GM21447 (cell line): ENCODE measurements at regions not wholly inside any gene's neighbourhood (a gene's known extent, or its start where the extent isn't known, plus 50 kb on each side); places are given as distances from the start of the nearest gene placed in this dataset.
A peak's percentile ranks its signal among the peaks of the same experiment; 100 is the strongest.

Experiments used
- ATAC-seq: cut with Tn5 transposase; IDR thresholded peaks from one replicate; pipeline ENCODE4 v1.9.1; 2021; ENCODE audit not compliant: unreplicated experiment

DNA sequence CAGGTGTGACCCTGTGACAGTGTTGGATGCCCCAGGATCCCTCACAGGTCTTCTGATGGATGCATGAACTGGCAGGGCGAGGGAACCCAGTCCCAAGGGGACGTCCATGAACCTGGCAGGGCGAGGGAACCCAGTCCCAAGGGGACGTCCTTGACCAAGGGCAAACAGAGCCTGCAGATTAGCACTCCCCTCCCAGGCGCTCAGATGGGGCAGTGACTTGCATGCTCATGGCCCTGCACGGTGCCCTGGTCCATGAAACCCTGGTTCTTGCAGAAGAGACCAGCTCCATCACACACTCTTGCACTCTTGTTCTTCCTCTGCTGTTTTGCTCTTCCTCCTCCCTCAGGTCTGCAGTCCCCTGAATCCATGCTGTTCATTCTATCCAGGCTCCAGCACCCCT, 192.7 kb downstream of the GALR1 start:
- ATAC-seq: no peak

DNA sequence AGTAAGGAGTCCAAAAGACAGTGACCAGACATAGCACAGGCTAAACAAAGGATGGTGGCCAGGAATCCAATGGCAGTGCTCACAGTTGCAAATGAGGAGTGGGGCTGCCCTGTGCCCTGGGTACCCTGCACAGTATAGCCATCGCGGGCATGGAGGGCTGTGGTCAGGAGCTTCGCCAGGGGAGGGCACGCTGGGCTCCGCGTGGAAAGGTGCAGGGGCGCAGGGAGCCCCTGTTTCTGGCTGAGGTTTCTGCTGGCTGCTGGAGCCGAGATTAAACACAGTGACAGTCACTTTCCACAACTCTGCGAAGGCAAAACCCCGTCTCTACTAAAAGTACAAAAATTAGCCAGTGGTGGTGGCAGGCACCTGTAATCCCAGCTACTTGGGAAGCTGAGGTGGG, 194.7 kb downstream of the GALR1 start:
- no peak for ATAC-seq

DNA sequence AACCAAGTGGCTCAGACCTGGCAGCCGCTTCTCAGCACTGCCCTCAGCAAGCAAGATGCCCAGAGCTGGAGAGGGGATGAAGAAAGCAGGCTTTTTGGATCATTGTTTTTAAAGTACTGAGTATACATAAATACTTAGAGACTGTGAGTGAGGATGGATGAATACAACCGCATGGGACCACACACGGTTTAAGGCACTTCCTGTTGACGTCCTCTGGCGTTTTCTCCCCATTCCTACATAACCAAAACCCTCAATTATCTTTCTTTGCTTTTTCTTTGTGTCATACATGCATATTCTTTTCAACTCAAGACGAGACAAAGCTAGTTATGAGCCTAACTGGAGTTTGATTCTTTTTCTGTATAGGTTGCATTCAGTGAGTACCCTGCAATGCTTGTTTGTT, 198.4 kb downstream of the GALR1 start:
- no peak for ATAC-seq

DNA sequence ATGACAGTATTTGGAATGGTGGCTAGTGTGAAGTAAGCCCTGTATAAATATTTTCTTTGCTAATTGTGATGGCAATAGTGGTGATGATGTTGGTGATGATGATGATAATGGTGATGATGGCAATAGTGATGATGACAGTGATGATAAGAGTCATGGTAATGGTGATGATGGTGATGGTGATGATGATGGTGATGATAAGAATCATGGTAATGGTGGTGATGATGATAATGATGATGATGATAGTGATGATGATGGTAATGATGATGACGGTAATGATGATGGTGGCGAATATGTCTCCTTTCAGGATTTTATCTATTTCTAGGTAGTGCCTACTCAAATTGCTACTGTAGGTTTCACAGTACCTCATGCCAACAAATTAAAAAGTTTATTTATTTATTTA, 205.4 kb downstream of the GALR1 start:
- ATAC-seq: no peak

DNA sequence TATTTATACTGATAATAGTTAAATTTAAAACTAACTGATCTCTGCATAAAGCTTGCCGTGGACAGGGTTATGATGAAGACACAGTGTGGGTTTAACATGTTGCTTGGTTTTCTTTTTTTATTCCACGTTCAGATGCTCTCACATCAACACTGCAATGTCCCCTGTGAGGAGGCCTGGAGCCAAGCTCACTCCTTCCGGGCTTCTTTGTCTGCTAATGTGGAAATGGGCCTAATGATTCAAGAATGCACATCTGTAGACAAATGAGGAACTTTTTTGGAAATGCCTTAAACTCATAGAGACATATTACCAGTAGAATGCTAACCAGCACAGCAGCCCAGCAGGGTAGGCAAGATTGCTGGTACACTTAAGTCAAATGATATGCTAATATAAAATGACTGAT, 208.0 kb downstream of the GALR1 start:
- no peak for ATAC-seq

DNA sequence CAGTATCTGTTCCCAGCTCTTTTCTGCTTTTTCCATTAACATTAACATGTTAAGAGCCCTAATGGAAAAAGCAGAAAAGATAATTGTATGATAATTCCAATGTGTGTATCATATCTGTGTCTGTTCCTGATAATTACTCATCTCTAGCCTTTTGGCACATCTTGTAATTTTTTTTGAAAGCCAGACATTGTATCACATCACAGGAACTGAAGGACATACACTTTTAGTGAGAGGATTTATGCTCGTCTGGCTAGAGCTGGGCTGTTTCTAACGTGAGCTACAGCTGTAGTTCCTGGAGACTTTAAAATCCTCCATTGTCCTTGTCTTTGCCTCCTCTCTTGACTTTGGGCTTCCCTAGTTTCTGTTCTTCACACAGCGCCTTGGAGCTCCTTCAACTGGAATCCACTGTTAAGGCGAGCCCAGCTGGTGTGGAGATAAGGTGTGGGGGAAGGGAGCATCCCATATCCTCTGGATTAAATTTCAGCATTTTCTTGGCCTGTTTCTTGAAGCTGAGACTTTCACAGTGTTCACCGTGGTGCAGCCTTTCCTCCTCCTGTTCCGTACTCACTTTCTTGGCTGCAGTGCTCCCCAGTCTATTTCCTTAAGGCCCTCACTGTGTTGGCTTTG, 211.5 kb downstream of the GALR1 start:
- no peak for ATAC-seq

DNA sequence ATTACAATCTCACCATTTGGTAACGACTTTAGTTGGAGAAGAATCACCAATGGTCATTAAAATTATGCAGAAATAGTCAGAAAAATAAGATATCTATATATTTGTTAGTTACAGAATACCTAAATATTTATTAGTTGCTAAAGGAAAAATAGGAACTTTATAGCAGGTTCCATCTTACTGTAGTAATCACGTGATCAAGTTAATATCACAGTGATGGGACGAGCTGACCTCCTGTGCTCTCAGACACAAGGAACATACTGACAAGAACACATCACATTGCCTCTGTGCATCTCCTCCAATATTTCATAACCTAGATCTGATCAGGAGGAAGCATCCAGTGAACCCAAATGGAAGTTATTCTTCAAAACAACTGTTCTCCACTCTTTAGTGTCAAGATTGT, 215.3 kb downstream of the GALR1 start:
- no peak for ATAC-seq

DNA sequence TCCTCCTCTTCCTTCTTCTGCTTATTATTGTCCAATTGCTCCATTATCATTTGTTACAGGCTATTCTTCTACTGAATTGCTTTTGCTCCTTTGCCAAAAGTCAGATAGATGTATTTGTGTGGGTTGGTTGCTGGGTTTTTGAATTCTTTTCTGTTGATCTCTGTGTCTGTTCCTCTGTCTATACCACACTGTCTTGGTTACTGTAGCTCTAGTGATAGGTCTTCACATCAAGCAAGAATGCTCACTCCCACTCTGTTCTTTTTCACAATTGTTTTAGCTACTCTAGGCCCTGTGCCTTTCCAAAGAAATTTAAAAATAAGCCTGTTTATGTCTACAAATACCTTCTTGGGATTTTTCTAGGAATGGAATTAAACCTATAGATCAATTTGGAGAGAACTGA, 217.2 kb downstream of the GALR1 start:
- ATAC-seq: no peak

DNA sequence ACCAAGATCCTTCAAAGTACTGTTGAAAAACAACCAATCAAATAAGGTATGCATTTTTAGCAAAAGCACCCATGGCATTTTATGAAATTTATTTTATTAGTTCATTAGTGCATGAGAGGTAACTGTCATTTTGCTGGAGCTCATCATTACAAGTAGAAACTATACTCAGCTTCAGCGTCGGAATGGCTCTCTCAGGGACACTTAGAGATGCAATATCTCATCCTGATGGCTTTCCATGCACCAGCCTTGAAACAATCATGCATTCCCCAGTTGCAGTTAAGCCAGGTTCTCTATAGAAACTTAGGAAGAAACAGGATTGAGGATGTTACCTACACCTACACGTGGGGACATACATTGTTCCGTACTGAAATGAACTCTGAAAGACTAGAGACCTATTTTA, 219.5 kb downstream of the GALR1 start:
- no peak for ATAC-seq

DNA sequence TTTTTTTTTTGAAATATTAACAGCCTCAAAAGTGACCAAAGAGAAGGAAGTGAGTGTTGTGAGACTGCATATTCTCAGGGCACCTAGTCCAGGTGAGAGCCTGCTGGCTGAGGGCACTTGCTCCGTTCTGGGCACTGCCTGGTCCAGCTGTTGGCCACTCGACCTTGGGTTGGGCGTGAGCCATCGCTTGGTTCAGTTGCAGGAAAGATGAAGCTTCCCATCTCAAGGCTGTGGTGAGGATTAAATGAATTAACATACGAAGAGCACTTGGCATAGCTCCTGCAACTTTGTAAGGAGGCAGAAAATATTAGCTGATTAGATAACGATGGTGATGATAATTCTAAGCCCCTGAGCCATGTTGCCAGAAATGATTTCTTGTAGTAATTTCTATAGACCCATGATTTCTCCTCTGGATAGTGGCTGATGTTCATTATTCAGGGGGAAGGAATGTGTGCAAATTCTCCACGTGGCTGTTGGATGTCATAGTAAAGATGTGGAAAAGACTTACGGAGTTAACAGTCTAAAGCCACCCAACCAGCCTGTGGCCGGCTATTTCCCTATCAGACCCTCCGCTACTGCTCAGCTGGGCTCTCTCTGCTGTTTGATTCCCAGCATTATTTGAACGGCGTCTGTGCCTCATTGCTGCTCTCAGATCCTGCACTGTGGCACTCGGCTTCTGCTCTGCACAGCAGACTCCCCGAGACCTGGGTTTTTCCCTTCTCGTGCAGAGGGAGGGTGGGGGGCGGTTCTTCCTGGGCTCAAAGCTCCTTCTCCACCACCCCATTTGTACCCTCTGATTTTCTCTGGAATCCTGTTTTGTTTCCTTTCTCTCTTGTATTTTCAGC, 221.1 kb downstream of the GALR1 start:
- ATAC-seq: no peak

DNA sequence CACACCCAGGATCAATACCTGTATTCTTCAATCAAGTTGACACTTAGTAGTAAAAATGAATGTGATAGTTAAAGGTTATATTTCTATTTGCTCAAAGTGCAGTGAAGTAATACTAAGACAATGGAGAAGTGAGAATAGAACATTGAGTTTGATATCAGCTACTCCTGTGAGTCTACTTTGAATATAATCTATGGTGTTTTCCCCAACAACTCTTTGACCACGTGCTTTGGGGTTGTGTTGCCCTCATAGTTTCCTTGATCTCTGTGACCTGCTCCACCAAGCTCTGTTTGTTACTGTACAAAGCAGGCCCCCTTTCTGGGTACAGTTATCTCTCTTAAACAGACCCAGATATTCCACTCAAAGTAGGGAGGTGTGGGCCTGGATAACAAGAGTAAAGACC, 222.9 kb downstream of the GALR1 start:
- ATAC-seq: no peak

DNA sequence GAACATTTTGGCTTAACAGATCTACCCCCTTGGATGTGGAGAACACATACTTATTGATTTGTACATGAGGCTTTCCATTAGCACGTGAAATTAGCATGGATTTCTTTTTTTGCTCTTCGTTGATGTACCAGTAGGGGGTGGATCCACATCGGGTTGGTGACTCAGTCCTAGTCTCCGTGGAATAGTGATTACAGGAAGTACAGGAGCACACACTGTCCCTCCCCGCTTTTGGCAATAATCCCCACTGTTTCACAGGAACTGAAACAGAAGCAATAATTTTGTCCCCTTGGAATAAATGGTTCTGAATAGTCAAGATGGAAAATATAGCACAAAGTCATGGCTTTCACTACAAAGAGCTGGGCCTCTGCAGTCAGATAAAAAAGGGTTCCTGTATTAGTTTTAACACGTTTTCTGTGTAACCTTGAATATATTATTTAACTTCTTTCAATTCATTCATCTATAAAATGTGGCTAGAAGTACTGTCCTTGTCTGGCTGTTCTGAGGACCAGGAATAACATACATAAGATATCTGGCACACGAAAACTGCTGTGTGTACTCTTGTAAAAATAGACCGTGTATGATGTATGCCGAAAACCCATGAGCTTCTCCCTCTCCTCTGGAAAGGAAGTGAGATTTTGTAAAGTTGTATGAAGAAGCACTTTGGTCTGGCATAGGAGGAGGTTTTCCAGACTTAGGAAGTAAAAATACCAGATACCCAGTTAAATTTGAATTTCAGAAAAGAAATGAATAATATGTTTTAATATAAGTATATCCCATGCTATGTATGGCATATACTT, 229.2 kb downstream of the GALR1 start:
- ATAC-seq: no peak

DNA sequence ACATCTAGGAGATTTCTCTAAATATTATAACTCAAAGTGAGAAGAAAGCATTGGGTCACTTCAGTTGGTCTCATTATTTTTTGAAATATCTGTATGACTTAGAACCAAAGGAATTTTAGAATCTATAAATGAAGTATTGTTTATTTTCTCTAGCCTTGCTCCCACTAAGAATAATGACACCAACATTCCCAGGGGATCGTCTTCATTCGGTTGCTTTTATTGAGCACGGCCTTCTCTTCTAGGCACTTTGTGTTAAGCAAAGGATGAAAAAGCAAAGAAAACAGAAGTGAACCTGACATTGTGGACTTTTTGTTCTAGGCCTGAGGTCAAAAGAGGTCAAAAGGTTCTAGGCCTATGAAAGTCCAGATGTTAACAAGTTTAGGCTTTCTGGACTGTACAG, 231.9 kb downstream of the GALR1 start:
- no peak for ATAC-seq

DNA sequence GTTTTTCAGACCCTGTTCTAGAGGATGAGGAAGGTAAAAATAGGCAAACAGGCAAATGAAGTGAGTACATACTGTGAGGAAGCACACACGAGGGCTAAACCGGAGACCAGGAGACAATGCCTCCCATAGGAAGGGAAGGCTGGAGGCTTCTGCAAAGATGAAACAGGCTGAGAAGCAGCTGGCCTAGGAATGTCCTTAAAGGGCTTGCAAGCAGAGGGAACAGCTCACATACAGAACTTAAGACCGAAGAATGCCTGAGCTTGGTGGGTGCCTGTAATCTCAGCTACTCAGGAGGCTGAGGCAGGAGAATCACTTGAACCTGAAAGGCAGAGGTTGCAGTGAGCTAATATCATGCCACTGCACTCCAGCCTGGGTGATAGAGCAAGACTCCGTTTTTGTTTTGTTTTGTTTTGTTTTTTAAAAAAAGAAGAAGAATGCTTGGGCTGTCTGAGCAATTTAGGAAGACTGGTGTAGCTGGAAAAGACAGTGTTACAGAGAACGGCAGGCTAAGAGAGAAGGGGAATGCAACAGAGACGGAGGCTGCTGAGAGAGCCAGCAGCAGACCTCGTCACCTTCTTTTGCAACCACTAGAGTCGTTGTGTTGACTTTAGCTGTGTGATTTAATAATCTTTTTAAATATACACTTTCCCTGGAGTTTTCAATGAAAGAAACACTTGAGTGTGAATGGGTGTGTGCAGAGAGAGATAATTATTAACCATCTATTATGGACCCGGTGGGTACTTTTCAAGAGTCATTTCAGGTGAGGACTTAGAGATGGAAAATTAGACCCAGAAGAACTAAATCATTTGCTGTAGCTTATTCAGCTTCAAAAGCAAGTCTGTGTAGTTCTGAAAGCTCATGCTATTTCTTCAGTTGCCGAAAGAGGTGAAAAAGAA, 232.8 kb downstream of the GALR1 start:
- ATAC-seq: no peak

DNA sequence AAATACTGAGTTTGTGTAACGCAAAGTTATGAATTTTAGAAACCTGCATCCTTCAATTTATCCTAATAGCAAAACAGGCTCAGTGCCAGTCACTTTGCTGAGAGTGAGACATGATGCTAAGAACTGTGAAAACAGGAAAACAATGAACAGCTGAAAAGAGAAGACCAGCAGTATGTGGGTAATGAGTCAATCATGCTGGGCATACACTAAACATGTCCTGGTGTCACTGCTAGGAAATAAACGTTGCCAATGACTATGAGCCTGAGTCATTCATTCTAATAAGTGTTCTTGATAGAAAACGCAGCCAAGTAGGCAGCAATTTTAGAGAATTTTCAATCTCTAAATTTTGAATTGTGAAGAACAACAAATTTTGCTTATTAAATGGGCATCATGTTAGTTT, 237.3 kb downstream of the GALR1 start:
- no peak for ATAC-seq

DNA sequence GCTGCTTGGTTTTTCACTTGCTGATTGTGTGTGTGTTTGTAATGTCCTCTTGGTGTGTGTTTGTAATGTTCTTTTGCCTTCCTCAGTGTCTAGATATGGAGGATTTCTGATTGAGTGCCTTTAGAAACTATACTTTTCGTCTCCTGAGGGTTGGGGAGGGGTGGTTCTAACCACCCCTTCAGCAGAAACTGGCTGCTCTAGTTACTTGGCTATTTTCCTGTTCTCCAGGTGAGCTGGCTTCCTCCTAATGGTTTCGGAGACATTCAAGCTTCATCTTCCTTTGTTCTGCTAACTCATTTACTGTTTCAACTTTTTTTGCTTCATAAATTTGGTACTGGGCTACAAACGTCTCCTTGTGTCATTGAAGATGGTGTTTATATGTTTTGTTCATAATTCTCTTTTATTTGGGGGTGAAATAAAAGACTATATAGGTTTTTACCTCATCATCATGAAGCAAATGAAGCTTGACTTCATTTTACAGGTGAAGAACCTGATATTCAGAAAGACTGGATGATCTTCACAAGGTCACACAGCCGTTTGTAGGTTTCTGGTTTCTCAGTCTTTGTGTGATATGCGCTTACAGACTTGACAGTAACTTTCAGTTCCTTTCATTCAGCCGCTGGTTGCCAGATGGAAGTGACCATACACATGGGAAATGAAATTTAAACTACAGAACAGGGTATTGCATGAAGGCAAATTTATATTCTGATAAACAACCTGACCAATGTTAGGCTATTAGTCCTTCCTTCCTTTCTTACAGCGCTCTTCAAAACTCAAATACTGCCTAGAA, 238.5 kb downstream of the GALR1 start:
- ATAC-seq: no peak

DNA sequence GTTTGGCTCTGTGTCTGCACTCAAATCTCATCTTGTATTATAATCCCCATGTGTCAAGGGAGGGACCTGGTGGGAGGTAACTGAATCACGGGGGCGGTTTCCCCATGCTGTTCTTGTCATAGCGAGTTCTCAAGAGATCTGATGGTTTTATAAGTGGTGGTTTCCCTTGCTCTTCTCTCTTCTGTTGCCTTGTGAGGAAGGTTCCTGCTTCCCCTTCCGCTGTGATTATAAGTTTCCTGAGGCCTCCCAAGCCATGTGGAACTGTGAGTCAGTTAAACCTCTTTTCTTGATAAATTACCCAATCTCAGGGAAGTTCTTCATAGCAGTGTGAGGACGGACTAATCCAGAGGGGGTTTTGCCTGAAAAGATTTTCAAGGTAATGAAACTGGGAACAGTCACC, 245.4 kb downstream of the GALR1 start:
- no peak for ATAC-seq

DNA sequence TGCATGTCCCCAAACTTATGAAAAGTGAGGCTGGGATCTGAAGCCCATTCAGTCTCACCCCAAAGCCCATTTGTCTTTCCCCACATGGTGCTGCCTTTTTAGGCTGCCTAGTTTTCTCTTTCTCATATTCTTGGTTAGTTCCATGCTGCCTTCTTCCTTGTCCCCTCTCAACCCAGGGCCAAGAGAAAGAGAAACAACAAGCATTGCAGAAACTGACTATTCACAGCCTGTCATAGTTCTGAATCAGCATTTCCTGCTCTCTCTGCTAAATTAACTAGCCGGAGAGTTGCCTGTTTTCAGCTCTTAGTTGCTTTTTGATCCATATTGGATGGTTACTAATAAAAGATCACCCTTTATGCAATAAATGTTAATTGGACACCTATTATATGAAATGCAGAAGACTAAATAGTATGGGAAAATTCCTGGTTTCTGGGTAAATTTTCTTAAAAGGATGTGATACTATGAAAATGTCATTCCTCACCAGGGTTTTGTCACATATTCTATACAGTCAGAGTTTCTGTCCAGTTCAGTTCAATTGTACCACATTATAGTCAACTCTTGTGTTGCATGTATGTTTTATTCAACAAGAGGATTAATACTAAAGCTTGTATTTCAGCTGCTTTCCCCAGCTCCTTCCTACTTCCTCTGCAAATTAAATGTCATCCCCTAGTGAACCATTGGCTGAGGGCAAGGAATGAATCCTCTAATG, 246.5 kb downstream of the GALR1 start:
- peak; percentile 76 for ATAC-seq

DNA sequence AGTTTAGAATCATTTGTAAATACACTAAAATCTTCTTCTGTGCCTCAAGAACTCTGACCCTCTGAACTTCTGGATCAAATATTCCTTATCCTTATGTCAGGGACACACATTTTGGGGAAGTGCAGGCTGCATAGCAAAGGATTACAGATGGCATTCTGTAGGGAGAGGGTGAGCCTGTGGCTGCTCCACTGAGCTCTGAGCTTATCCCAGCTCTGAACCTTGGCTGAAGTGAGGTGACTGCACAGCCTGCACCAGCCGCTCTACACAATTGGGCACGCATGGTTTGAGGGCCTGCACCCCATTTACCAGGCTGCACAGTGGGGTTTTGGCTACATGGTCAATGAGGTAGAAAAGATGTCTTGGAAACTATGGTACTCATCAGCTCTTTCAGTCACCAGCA, 251.6 kb downstream of the GALR1 start:
- no peak for ATAC-seq

DNA sequence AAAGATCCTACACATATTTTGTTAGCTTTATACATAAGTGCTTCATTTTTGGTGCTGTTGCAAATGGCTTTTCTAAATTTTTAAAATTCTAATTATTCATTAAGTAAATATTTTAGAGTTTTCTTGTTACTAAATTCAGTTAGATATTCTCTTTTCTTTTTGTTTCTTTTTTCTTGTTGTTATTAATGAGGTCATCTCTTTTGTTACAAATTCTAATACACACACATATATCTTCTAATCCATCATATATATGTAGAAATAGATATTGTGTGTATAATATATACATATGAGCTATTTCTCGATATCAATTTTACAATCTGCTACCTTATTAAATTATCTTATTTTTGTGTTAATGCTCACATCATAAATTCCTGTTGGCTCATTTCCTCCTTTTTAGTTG, 255.9 kb downstream of the GALR1 start:
- no peak for ATAC-seq
